AG04449 (cell line): ENCODE measurements at regions not wholly inside any gene's neighbourhood (a gene's known extent, or its start where the extent isn't known, plus 50 kb on each side); places are given as distances from the start of the nearest gene placed in this dataset.

ENCODE experiments used
- CTCF ChIA-PET: fragments of 350-600 bp; formaldehyde crosslinking; extraction: SDS; loops from one replicate; lab custom pipeline; 2021; ENCODE audit warnings: antibody characterized with exemption; lab: Yijun Ruan, JAX
- POLR2A ChIA-PET: fragments of 400-600, 350-600 bp; formaldehyde crosslinking; extraction: SDS; loops from one replicate; lab custom pipeline; 2020; ENCODE audit warnings: antibody characterized with exemption, inconsistent platforms; lab: Yijun Ruan, JAX
- DNase-seq: peaks from one replicate; pipeline ENCODE4 v3.0.0-alpha.2; 2010; ENCODE audit warnings: low read depth, low spot score
- H3K4me3 ChIP-seq: 2 replicates; pipeline ENCODE4 v1.5.1; 2011; ENCODE audit warnings: low read depth, mild to moderate bottlenecking, control low read depth, low read length
- CTCF ChIP-seq: IDR thresholded peaks from one replicate; pipeline ENCODE4 v1.5.1; 2011; ENCODE audit warnings: mild to moderate bottlenecking, moderate library complexity, low read length, control low read depth, inconsistent platforms; ENCODE audit not compliant: insufficient read depth; ENCODE audit errors: missing control alignments

- POLR2A ChIA-PET = no interaction called here
- H3K4me3 ChIP-seq = no peak overlapping the region
- no peak for TF ChIP-seq CTCF
- no peak for DNase-seq
- CTCF ChIA-PET = no interaction called here
Measured at GRCh38 chr7:13692548-13692947, 296.9 kb downstream of the ETV1 start.

- no peak overlapping the region for H3K4me3 ChIP-seq
- CTCF ChIA-PET = no interaction called here
- no peak for TF ChIP-seq CTCF
- POLR2A ChIA-PET = no interaction called here
- DNase-seq = no peak
Measured at GRCh38 chr7:13702251-13702650, 287.2 kb downstream of the ETV1 start.

GRCh38 chr7:13708670-13709069, 280.8 kb downstream of the ETV1 start:
- DNase-seq = no peak
- no peak overlapping the region for H3K4me3 ChIP-seq
- POLR2A ChIA-PET = no interaction called here
- TF ChIP-seq CTCF = no peak
- CTCF ChIA-PET = no interaction called here

GRCh38 chr7:13713092-13713491, 276.4 kb downstream of the ETV1 start:
- CTCF ChIA-PET = no interaction called here
- DNase-seq = no peak
- no peak for TF ChIP-seq CTCF
- POLR2A ChIA-PET = no interaction called here
- H3K4me3 ChIP-seq = no peak overlapping the region

GRCh38 chr7:13715534-13715933, 273.9 kb downstream of the ETV1 start:
- CTCF ChIA-PET = no interaction called here
- no peak for DNase-seq

GRCh38 chr7:13717031-13717430, 272.4 kb downstream of the ETV1 start:
- ChIA-PET POLR2A (no interaction called here), CTCF (no interaction called here)
- no peak overlapping the region for H3K4me3 ChIP-seq
- no peak for DNase-seq
- TF ChIP-seq CTCF = no peak

More at GRCh38 chr7:13715534-13715933, 273.9 kb downstream of the ETV1 start:
- POLR2A ChIA-PET = no interaction called here
- TF ChIP-seq CTCF = no peak
- H3K4me3 ChIP-seq = no peak overlapping the region
